ENCODE measurements at regions not wholly inside any gene's neighbourhood (a gene's known extent, or its start where the extent isn't known, plus 50 kb on each side); places are given as distances from the start of the nearest gene placed in this dataset.

DNA sequence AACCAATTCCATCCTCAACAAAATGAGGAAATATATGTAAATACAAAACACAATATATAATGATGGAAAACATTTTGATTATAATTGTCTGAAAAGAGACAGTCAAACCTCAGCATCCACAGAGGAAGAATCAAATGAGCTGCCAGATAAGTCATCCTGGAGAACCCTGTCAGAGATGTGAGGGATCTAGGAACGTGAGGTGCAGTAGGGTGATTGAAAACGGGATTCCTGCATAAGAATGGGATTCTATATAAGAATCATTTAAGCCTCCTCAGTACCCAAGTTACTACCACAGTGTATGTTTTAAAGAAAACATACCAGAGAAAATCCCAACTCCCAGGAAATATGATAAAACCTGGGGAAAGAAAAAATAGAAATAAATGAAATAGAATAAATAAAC, 690.5 kb downstream of the FRK start:
- no peaks in the 10 kb centered on the region for H3K4me1 Mint-ChIP-seq
- TF ChIP-seq, protein P1, sequence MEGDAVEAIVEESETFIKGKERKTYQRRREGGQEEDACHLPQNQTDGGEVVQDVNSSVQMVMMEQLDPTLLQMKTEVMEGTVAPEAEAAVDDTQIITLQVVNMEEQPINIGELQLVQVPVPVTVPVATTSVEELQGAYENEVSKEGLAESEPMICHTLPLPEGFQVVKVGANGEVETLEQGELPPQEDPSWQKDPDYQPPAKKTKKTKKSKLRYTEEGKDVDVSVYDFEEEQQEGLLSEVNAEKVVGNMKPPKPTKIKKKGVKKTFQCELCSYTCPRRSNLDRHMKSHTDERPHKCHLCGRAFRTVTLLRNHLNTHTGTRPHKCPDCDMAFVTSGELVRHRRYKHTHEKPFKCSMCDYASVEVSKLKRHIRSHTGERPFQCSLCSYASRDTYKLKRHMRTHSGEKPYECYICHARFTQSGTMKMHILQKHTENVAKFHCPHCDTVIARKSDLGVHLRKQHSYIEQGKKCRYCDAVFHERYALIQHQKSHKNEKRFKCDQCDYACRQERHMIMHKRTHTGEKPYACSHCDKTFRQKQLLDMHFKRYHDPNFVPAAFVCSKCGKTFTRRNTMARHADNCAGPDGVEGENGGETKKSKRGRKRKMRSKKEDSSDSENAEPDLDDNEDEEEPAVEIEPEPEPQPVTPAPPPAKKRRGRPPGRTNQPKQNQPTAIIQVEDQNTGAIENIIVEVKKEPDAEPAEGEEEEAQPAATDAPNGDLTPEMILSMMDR (IDR thresholded peaks at IDR 0.05; ENCODE audit: unreplicated experiment): no peak
- DNase-seq (ENCODE audit: low spot score in 2 of 2, unreplicated experiment in 2 of 2): no peak
- H3K27ac Mint-ChIP-seq: no peak overlapping the region
- H3K9me3 Mint-ChIP-seq: peaks cover 16% of the 10 kb centered on the region
- H3K36me3 Mint-ChIP-seq: peaks cover 2% of the 10 kb centered on the region
- no peak overlapping the region for H3K4me3 Mint-ChIP-seq
- no peaks in the 10 kb centered on the region for H3K27me3 Mint-ChIP-seq (ENCODE audit: low read depth)

DNA sequence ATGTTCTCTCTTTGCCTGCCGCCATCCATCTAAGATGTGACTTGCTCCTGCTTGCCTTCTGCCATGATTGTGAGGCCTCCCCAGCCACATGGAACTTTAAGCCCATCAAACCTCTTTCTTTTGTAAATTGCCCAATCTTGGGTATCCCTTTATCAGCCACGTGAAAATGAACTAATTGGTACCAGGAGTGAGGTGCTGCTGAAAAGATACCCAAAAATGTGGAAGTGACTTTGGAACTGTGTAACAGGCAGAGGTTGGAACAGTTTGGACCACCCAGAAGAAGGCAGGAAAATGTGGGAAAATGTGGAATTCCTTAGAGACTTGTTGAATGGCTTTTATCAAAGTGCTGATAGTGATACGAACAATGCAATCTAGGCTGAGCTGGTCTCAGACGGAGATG, 694.9 kb downstream of the FRK start:
- no peaks in the 10 kb centered on the region for H3K4me1 Mint-ChIP-seq
- H3K9me3 Mint-ChIP-seq: peaks cover 21% of the 10 kb centered on the region
- H3K4me3 Mint-ChIP-seq: no peak overlapping the region
- peaks cover 2% of the 10 kb centered on the region for H3K36me3 Mint-ChIP-seq
- TF ChIP-seq, protein P1 (IDR thresholded peaks at IDR 0.05; ENCODE audit: unreplicated experiment): no peak
- H3K27ac Mint-ChIP-seq: no peak overlapping the region
- no peaks in the 10 kb centered on the region for H3K27me3 Mint-ChIP-seq (ENCODE audit: low read depth)
- no peak for DNase-seq (ENCODE audit: low spot score in 2 of 2, unreplicated experiment in 2 of 2)

DNA sequence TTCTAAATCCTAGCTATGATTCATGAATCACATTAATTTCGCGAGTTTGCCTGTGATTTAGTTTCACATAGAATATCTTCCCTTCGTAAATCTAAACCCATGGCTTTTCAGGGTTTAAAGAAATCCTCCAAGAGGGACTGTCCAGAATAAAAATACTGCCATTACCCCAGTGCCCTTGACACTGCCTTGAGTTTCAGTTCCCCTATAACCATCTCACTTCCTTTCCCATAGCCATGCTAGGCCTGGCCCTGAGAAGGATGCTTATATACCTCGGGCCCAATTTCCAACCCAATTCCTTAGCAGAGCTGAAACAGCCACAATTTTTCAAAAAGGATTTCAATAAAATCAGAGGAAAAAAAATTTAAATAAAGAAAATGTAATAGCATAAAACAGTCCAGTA, 697.3 kb downstream of the FRK start:
- Mint-ChIP-seq H3K4me3 (no peak overlapping the region), H3K36me3 (peaks cover 2% of the 10 kb centered on the region), H3K4me1 (no peaks in the 10 kb centered on the region), H3K27ac (no peak overlapping the region), H3K9me3 (peaks cover 21% of the 10 kb centered on the region), H3K27me3 (ENCODE audit: low read depth) (no peaks in the 10 kb centered on the region)
- TF ChIP-seq, protein P1 (IDR thresholded peaks at IDR 0.05; ENCODE audit: unreplicated experiment): no peak
- no peak for DNase-seq (ENCODE audit: low spot score in 2 of 2, unreplicated experiment in 2 of 2)

DNA sequence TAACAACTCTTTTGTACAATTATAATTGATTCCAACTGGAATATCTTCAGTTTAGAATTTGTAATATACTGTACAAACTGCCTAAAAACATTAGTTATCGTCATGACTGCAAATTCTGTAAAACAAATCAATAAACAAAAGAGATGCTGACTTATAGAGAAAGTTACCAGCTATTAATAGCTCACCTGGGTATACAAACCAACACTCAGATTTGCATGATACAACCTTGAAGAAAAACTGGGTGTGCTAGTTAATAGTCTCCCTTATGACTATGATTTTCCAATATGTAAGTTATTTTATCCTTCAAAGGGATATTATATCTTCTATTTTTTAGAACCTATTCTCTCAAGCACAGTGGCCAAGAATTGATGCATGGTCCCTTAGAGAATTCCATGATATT, 698.5 kb downstream of the FRK start:
- no peak overlapping the region for H3K27ac Mint-ChIP-seq
- TF ChIP-seq, protein P1 (IDR thresholded peaks at IDR 0.05; ENCODE audit: unreplicated experiment): no peak
- H3K36me3 Mint-ChIP-seq: peaks cover 2% of the 10 kb centered on the region
- H3K27me3 Mint-ChIP-seq (ENCODE audit: low read depth): no peaks in the 10 kb centered on the region
- H3K9me3 Mint-ChIP-seq: peaks cover 16% of the 10 kb centered on the region
- H3K4me1 Mint-ChIP-seq: no peaks in the 10 kb centered on the region
- DNase-seq (ENCODE audit: low spot score in 2 of 2, unreplicated experiment in 2 of 2): no peak
- H3K4me3 Mint-ChIP-seq: no peak overlapping the region

DNA sequence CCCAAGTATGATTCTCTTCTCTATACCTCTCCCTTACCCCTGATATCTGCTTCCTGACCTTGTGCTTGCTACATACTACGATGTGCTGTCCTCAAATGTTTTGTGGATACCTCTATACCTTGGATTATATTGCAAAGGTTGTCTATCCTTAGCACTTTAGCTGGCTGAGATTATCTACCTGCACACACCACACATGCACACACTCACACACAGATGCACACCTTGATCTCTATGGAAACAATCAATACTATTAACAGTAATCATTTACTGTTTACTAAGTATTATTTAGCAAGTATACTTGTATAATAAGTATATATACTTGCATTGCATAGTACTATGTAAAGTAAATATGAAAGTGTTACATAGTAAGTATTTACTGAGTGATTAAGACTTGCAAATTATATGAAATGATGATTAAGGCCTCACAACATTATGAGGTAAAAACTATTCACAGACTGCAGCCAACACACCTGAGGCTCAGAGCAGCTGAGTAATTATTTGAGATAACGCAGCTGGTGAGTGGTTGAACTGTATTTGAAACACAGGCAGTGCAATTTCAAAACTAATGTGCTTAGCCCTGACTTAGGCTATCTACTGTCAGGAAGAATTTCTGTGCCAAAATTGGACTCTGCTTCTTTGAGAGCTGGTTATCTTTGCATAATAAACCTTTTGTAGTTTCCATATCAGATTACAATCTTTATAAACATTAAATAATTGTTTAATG, 699.9 kb downstream of the FRK start:
- TF ChIP-seq, protein P1 (IDR thresholded peaks at IDR 0.05; ENCODE audit: unreplicated experiment): no peak
- H3K4me3 Mint-ChIP-seq: no peak overlapping the region
- no peaks in the 10 kb centered on the region for H3K36me3 Mint-ChIP-seq
- DNase-seq (ENCODE audit: low spot score in 2 of 2, unreplicated experiment in 2 of 2): no peak
- H3K4me1 Mint-ChIP-seq: no peaks in the 10 kb centered on the region
- H3K27me3 Mint-ChIP-seq (ENCODE audit: low read depth): no peaks in the 10 kb centered on the region
- peaks cover 8% of the 10 kb centered on the region for H3K9me3 Mint-ChIP-seq
- H3K27ac Mint-ChIP-seq: no peak overlapping the region

Data from mesothelial cell of epicardium (in vitro differentiated cells).